Thyroid gland (tissue), 4 donors: ENCODE measurements at regions not wholly inside any gene's neighbourhood (a gene's known extent, or its start where the extent isn't known, plus 50 kb on each side); places are given as distances from the start of the nearest gene placed in this dataset.

ENCODE experiments used
- POLR2A ChIP-seq, 2 donors: fragments of 450-650 bp; IDR thresholded peaks; one replicate each; pipeline ENCODE4 v1.6.1; 2017; ENCODE audit warnings: antibody characterized with exemption in 2 of 2, mild to moderate bottlenecking in 2 of 2, moderate library complexity in 1 of 2
- TF ChIP-seq, protein P1 (sequence below), 6 experiments: fragments of 200-600 bp in 3 of 6; fragments of 450-650 bp in 3 of 6; sonication (generic) in 3 of 6; IDR thresholded peaks; one replicate each; pipeline ENCODE4 v1.5.1; 2016 to 2019; ENCODE audit warnings: antibody characterized with exemption in 6 of 6, mild to moderate bottlenecking in 2 of 6, inconsistent platforms in 1 of 6, moderate library complexity in 1 of 6

- TF ChIP-seq, protein P1, sequence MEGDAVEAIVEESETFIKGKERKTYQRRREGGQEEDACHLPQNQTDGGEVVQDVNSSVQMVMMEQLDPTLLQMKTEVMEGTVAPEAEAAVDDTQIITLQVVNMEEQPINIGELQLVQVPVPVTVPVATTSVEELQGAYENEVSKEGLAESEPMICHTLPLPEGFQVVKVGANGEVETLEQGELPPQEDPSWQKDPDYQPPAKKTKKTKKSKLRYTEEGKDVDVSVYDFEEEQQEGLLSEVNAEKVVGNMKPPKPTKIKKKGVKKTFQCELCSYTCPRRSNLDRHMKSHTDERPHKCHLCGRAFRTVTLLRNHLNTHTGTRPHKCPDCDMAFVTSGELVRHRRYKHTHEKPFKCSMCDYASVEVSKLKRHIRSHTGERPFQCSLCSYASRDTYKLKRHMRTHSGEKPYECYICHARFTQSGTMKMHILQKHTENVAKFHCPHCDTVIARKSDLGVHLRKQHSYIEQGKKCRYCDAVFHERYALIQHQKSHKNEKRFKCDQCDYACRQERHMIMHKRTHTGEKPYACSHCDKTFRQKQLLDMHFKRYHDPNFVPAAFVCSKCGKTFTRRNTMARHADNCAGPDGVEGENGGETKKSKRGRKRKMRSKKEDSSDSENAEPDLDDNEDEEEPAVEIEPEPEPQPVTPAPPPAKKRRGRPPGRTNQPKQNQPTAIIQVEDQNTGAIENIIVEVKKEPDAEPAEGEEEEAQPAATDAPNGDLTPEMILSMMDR (IDR thresholded peaks at IDR 0.05), result no peak
- TF ChIP-seq POLR2A (IDR thresholded peaks at IDR 0.05), result no peak
Observed at GRCh38 chr4:18535948-18536347, 514.4 kb upstream of the LCORL start.
